Stimulated activated CD8-positive, alpha-beta memory T cell treated with anti-CD3 and anti-CD28 coated beads, Interleukin-15, amount 100 ng/mL, for 1 hour (primary cell): ENCODE measurements at regions not wholly inside any gene's neighbourhood (a gene's known extent, or its start where the extent isn't known, plus 50 kb on each side); places are given as distances from the start of the nearest gene placed in this dataset.

Experiments used
- DNase-seq: peaks from one replicate; pipeline ENCODE4 v3.0.0-alpha.2; 2020; ENCODE audit warnings: low read depth

- DNase-seq = no peak
These were observed 103.5 kb upstream of the TNRC6C start for GRCh38 chr17:77854759-77855745.

DNA sequence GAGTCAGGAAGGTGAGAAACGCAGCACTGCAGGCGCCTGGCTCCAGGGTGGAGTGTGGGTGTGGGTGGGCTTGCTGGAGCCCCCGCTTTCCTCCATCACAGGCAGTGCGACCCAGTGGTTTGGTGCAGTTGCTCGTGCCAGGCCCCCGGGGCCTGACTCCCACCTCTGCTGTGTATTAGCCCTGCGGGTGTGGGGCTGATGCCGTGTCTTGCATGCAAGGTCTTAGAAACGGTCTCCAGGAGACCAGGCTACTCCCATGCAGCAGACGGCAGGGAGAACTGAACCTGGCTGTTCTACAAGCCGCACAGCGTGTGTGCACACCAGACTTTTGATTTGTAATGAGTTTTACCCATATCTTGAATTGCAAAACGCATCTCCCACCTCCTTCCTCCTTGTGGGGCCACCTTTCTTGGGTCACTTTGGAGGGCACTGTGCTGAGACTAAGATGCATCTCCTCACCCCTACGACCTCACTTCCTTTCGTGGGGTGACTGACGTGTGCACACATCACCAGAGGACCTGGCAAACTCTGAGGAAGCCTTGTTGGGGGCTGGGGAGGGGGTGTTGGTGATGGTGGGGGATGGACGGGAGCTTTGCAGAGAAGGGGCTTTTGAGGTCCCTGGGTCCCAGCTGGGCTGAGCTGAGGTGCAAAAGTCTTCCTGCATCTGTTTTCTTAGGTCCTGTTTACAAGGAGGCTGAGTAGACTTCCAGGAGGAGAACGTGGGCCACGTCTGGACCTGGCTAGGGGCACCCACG, 101.8 kb upstream of the TNRC6C start:
- no peak for DNase-seq

DNA sequence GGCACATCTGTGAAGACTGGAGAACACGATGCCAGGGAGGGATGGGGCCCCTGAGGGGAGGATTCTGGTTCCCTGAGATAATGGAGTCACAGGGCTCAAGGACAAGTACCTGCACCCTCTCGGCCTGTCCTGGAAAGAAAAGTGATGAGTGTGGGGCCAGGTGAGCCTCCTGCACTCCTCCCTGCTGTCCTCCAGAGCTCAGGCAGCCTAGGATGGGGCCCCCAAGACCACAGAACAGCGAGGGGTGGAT, 101.3 kb upstream of the TNRC6C start:
- DNase-seq = no peak

- DNase-seq = no peak
These were observed 100.9 kb upstream of the TNRC6C start for GRCh38 chr17:77857613-77858012.

GRCh38 chr17:77858291-77859034, 100.0 kb upstream of the TNRC6C start:
- no peak for DNase-seq

- no peak for DNase-seq
These were observed 99.3 kb upstream of the TNRC6C start for GRCh38 chr17:77859035-77859810.

DNA sequence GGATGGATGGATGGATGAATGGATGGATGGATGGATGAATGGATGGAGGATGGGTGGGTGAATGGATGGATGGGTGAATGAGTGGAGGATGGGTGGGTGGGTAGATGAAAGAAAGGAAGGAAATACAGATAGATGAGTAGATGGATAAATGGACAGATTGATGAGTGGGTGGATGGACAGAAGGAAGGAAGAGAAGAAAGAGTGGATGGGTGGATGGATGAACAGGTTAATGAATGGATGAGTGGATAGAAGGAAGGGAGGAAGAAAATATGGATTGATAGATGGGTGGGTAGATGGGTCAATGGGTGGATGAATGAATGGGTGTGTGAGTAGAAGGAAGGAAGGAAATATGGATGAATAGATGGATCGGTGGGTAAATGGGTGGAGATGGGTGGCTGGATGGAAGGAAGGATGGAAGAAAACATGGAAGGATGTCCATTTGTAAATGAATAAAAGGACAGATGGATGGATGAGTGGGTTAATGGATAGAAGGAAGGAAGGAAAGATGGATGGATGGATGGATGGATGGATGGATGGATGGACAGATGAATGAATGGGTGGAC, 97.3 kb upstream of the TNRC6C start:
- no peak for DNase-seq

- DNase-seq = no peak
These were observed 96.4 kb upstream of the TNRC6C start for GRCh38 chr17:77861981-77862645.

DNA sequence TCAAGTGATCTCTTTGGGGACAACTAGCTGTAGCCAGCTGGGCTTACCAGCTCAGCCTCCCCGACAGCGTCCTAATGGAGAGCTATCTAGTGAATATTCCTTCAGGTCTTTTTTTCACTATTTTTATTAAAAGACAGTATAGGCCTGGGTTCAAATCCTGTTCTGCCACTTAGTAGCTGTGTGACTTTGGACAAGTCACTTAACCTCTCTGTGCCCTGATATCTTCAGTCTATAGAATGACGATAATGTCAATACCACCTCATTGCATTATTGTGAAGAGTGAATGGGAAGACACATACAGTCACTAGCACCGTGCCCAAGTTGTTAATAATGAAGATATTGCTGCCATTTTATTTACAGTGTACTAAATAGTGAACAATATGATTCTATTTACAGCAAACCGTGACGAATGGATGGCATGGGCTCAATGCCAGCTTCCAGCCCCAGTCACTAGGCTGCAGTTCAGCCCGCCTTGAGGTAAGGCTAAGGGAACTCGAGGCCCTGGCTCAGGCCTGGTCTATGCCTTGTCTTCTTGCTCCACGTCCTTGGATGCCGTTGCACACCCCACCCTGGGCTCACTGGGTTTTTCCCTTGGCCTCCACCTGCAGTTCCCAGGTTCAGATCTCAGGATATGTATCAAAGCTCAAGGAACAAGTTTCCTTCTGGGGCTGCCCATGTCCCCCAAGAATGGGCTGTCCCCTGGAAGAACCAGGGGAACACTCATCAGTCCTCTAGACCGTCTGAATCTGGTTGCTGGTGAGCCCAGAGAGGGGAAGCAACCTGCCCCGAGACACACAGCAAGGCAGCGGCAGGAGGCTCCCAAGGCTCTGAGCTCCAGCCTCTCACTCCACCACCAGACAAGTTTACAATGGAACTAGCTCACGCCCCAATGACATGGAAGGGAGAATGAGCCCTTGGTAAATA, 95.4 kb upstream of the TNRC6C start:
- DNase-seq = no peak

GRCh38 chr17:77863814-77864161, 94.7 kb upstream of the TNRC6C start:
- DNase-seq = no peak

DNA sequence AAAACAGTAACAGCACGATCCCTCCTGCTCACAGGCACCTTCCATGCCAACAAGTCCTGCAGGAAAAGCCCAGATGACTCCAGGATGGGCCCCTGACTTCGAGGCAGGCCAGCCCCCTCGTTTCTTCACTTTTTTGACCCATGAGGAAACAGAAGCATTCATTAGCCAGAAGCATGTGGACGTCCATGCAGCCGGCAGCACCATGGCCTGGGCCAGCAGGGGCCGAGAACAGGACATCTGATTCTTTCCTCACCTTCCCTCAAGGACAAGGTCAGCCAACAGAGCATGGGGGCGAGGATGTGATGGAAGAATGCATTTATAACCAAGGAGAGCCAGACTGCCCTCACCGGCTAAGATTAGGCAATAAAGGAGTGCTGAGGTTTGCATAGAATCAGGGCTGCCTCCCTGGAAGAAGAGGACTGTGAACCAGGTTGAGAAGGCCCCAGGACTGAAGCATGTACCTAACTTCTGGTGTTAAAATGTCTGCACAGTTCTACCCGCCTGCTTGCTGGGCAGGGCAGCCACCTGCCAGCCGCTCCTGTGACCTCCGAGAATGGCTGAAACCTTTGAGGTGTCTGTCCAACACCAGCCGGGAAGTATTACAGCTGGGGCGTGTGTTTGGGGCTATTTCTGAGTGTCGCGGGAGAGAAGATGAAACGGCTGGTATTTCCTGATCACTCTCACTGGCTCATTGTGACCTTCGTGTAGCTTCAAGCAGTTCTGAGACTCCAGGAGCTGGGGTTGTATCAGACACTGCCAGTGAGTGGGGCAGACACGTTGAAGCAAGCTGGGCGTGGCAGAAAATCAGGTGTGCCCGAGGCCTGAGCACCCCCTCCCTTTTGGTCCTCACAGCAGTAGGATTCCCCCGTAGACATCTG, 94.0 kb upstream of the TNRC6C start:
- DNase-seq = no peak

GRCh38 chr17:77865112-77865611, 93.3 kb upstream of the TNRC6C start:
- DNase-seq = no peak

DNA sequence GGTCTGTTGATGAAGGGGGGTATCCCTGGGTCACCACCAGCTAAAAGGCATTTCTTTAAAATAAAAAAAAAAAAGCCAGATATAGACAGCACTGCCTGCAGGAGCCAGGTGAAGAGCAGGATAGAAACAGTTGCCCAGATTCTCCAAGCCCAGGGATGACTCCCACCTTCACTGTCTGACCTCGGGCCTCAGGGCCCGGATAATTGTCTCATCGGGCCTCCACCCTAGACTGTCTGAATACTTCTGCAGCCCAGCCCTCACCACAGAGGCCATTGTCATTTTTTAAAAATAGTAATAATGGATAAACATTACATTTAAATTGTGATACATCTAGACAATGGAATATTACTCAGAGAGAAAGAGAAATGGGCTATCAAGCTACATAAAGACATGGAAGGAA, 92.8 kb upstream of the TNRC6C start:
- DNase-seq = no peak

DNA sequence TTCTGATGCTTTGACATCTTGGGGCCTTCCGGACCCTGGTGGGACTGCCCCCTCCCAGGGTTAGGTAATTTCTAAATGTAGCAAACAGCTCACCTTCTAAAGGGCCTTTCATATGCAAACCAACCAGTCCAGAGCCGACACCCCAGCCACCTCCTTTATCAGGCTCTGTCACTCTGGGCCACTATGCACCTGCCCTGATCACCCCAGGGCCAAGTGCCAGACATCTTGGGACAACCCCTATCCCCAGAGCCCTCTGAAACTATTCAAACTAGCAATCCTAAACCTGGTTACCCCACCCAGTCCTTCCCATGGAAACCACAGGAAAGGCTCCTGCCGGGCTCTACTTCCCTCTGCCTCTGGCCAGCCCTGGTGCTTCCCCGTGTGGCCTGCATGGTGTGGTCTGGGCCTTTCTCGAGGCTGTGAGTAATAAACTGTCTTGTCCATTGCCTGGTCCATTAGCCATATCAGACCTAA, 91.2 kb upstream of the TNRC6C start:
- no peak for DNase-seq

DNA sequence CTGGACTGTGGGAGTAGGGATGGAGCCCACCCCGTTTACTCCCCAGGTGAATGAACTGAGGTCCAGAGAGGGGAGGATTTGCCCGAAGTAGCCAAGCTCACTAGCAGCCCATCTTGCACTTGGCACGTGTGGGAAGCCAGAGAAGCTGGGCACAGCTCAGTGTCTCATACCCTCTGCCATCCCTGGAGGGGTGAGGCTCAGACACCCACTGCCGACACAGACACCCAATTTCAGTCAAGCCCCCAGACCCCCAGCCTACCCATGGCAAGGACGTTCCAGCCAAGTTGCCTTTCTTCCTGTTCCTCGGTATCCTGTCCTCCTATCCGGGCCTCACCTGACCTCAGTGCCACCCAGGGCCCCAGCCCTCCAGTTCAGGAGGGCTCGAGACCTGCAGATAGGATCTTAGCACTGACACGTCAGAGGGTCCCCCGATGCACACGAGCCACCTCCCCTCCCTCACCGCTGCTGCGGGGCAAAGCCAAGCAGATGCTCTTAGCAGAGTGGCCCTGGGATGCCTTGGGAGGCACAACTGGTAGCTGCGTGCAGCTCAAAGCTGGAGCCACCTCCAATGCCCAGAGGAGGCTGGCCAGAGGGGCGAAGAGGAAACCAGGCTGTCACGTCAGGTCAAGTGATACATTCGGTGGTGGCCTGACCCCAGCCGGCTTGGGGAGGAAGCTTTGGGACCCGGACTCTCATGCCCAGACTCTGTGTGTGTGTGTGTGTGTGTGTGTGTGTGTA, 90.4 kb upstream of the TNRC6C start:
- no peak for DNase-seq

DNA sequence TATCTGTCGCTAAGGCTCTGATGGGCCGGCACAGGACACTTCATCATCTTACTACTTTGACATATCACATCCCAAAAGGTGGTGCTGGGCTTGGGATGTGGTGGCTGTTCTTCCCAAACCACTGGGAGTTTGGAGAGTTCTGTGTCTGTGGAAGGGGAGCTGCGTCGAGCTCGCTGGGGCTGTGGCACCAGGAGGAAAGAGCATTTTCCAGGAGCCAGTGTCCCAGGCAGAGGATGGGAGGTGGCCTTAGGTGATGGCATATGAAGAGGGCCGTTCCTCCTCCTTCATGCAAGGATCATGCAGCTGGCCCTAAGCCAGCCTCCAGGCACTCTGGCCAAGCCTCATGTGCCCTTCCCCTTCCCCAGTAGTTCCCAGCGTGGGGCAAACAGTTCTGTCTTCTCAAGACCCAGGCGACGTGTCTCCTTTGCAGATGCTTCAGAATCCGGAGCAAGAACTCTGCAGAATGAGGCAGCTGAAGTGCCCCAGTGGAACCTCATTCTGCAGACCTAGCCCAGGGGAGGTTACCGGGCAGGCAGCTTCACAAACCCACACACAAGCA, 89.4 kb upstream of the TNRC6C start:
- no peak for DNase-seq

GRCh38 chr17:77869665-77870132, 88.8 kb upstream of the TNRC6C start:
- DNase-seq = no peak

DNA sequence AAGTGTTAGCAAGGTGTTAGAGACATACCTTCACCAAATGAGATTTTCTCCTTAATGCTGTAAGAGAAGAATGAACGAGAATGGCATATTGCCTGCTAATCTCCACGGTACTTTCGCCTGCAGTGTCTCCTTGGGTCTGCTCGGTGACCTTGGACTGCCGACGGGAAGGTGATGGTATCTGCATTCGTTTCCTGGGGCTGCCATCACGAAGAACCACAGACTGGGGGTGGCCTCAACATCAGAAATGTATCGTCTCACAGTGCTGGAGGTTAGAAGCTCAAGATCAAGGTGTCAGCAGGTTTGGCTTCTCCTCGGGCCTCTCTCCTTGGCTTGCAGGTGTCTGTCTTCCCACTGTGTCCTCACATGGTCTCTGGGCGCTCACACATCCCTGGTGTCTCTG, 86.3 kb upstream of the TNRC6C start:
- no peak for DNase-seq
